Spleen (tissue), 7 donors: ENCODE measurements at regions not wholly inside any gene's neighbourhood (a gene's known extent, or its start where the extent isn't known, plus 50 kb on each side); places are given as distances from the start of the nearest gene placed in this dataset.

Experiments
- CTCF ChIP-seq, 11 experiments: fragments of 200-600 bp in 7 of 11; fragments of 450-650 bp in 4 of 11; sonication (generic) in 4 of 11; IDR thresholded peaks in 8 of 11; conservative IDR thresholded peaks in 3 of 11; 1 replicate in 7 of 11; 2 replicates in 4 of 11; pipeline versions ENCODE4 v1.4.0 to v1.8.0; 2016 to 2021; ENCODE audit warnings: antibody characterized with exemption in 11 of 11, inconsistent platforms in 4 of 11, mild to moderate bottlenecking in 1 of 11
- POLR2AphosphoS5 ChIP-seq, 3 donors: sonication (generic); formaldehyde crosslinking; IDR thresholded peaks; one replicate each; pipeline ENCODE4 v1.5.1; 2017; ENCODE audit warnings: antibody characterized with exemption in 3 of 3
- donor health status: DM: no; HTN: no; CAD: no; lungs with moderate emphysema.
- donor health status: DM: no; HTN: no; CAD: no.
- donor health status: DM: no; HTN: no; CAD: no.

- TF ChIP-seq CTCF (IDR thresholded peaks at IDR 0.05 in 8 of 11, conservative IDR thresholded peaks at IDR 0.05 in 3 of 11) (no peak), POLR2AphosphoS5 (IDR thresholded peaks at IDR 0.05) (no peak)
Observed at GRCh38 chr15:31495281-31495680, 168.6 kb downstream of the KLF13 start.
